Kidney epithelial cell (primary cell): ENCODE measurements at regions not wholly inside any gene's neighbourhood (a gene's known extent, or its start where the extent isn't known, plus 50 kb on each side); places are given as distances from the start of the nearest gene placed in this dataset.

Experiments
- DNase-seq: peaks from one replicate; pipeline ENCODE4 v3.0.0-alpha.2; 2010; ENCODE audit warnings: low read depth
- H3K27me3 ChIP-seq: 2 replicates; pipeline ENCODE4 v1.6.0; 2011; ENCODE audit warnings: low read length; ENCODE audit not compliant: control insufficient read depth, insufficient read depth
- H3K36me3 ChIP-seq: 2 replicates; pipeline ENCODE4 v1.5.1; 2011; ENCODE audit warnings: low read length; ENCODE audit not compliant: control insufficient read depth, insufficient read depth
- H3K4me3 ChIP-seq: 2 replicates; pipeline ENCODE4 v1.5.1; 2011; ENCODE audit warnings: low read depth, mild to moderate bottlenecking, control low read depth, low read length
- TF ChIP-seq, protein P1 (sequence below): IDR thresholded peaks from 2 replicates; pipeline ENCODE4 v1.5.1; 2011; ENCODE audit warnings: mild to moderate bottlenecking, moderate library complexity, low read length, control low read depth, inconsistent platforms; ENCODE audit not compliant: insufficient read depth, poor library complexity, severe bottlenecking

DNA sequence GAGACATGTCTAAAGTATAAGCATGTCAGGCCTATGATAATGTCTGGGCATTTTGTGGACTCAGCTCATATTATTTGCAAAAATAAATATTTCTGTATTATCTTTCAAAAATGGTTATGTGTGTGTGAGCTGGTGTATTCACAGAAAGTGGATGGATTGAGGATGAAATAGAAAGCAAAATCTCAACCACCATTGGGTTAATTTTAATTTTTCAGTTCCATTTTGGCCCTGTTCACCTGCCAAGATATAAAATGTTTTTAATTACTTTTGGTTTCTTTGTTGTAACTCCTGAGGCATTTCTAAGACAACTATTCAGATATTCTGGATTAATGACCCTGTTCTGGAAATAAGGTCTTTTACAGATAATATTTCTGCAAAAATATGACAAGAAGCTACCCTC lies 232.7 kb upstream of the PPFIA2 start:
- DNase-seq, result no peak
- TF ChIP-seq, protein P1, sequence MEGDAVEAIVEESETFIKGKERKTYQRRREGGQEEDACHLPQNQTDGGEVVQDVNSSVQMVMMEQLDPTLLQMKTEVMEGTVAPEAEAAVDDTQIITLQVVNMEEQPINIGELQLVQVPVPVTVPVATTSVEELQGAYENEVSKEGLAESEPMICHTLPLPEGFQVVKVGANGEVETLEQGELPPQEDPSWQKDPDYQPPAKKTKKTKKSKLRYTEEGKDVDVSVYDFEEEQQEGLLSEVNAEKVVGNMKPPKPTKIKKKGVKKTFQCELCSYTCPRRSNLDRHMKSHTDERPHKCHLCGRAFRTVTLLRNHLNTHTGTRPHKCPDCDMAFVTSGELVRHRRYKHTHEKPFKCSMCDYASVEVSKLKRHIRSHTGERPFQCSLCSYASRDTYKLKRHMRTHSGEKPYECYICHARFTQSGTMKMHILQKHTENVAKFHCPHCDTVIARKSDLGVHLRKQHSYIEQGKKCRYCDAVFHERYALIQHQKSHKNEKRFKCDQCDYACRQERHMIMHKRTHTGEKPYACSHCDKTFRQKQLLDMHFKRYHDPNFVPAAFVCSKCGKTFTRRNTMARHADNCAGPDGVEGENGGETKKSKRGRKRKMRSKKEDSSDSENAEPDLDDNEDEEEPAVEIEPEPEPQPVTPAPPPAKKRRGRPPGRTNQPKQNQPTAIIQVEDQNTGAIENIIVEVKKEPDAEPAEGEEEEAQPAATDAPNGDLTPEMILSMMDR, result no peak
- H3K36me3 ChIP-seq, result no peaks in the 10 kb centered on the region
- H3K27me3 ChIP-seq, result no peaks in the 10 kb centered on the region
- no peak overlapping the region for H3K4me3 ChIP-seq

DNA sequence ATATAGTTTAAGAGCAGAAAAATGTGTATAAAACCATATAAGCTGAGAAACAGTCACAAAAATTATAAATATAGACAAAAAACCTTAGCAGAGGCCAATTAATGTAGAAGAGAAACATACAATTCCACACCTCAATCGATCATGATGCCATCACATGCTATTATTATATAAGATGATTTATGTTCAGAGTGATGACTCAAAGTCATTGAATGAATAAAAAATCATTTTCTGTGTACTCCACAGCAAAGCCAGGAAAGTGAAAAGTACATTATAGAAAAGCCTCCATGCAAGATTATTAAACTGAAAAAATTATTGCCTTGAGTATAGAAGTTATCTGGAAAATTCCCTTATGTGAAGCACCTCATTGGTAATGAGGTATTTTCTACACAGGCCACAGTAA lies 229.2 kb upstream of the PPFIA2 start:
- TF ChIP-seq, protein P1, result no peak
- no peak for DNase-seq

GRCh38 chr12:81987371-81987770 lies 228.2 kb upstream of the PPFIA2 start:
- TF ChIP-seq, protein P1, result no peak
- Histone ChIP-seq H3K4me3 (no peak overlapping the region), H3K27me3 (no peaks in the 10 kb centered on the region), H3K36me3 (no peaks in the 10 kb centered on the region)
- no peak for DNase-seq

More for the DNA sequence above, 229.2 kb upstream of the PPFIA2 start:
- no peak overlapping the region for H3K4me3 ChIP-seq
- H3K36me3 ChIP-seq, result no peaks in the 10 kb centered on the region
- no peaks in the 10 kb centered on the region for H3K27me3 ChIP-seq

DNA sequence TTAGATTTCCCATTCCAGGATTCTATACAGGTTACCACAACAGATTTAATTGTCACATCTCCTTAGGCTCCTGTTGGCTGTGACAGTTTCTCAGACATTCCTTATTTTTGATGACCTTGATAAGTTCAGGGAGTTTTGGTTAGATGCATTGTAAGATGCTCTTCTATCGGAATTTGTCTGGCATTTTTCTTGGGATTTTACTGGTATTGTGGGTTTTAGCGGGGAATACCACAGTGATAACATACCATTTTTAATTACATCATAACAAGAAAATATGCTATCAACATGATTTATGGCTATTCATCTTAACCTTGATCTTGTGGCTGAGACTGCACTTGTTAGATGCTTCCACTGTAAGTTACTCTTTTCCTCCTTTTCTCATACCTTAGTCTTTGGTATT lies 217.5 kb upstream of the PPFIA2 start:
- H3K36me3 ChIP-seq, result no peaks in the 10 kb centered on the region
- TF ChIP-seq, protein P1, result no peak
- no peaks in the 10 kb centered on the region for H3K27me3 ChIP-seq
- no peak overlapping the region for H3K4me3 ChIP-seq
- no peak for DNase-seq

DNA sequence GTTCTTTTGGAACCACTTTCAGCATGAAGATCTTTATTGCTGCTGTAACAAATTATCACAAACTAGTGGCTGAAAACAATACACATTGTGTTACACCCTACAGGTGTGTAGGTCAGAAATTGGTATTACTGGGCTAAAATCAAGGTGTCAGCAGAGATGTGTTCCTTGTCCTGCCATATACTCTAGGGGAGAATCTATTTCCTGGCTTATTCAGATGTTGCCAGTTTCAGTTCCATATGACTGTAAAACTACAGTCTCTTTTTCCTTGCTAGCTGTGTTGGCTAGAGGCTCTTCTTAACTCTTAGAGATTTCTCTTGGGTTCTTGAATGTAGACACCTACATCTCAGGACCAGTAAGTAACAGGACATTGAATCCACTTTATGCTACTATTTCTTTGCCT lies 215.6 kb upstream of the PPFIA2 start:
- DNase-seq, result no peak
- TF ChIP-seq, protein P1, result no peak

GRCh38 chr12:81968421-81968820 lies 209.3 kb upstream of the PPFIA2 start:
- no peaks in the 10 kb centered on the region for H3K27me3 ChIP-seq
- TF ChIP-seq, protein P1, result no peak
- no peak for DNase-seq
- H3K36me3 ChIP-seq, result no peaks in the 10 kb centered on the region
- H3K4me3 ChIP-seq, result no peak overlapping the region

More for the DNA sequence above, 215.6 kb upstream of the PPFIA2 start:
- Histone ChIP-seq H3K27me3 (no peaks in the 10 kb centered on the region), H3K36me3 (no peaks in the 10 kb centered on the region), H3K4me3 (no peak overlapping the region)
